HG02840 (cell line): ENCODE measurements at regions not wholly inside any gene's neighbourhood (a gene's known extent, or its start where the extent isn't known, plus 50 kb on each side); places are given as distances from the start of the nearest gene placed in this dataset.

Experiments
- ATAC-seq: cut with Tn5 transposase; IDR thresholded peaks from one replicate; pipeline ENCODE4 v1.9.1; 2021; ENCODE audit warnings: mild to moderate bottlenecking, moderate library complexity, moderate number of reproducible peaks; ENCODE audit not compliant: unreplicated experiment, low FRiP score

GRCh38 chr5:158177146-158177545 is 318.2 kb upstream of the CLINT1 start:
- ATAC-seq, result no peak

GRCh38 chr5:158175934-158176481 is 317.1 kb upstream of the CLINT1 start:
- ATAC-seq, result no peak

GRCh38 chr5:158174918-158175851 is 316.2 kb upstream of the CLINT1 start:
- ATAC-seq, result no peak

GRCh38 chr5:158174026-158174425 is 315.1 kb upstream of the CLINT1 start:
- no peak for ATAC-seq

GRCh38 chr5:158172005-158172404 is 313.1 kb upstream of the CLINT1 start:
- no peak for ATAC-seq

- no peak for ATAC-seq
These were observed 311.6 kb upstream of the CLINT1 start for GRCh38 chr5:158170534-158170933.

- no peak for ATAC-seq
These were observed 311.1 kb upstream of the CLINT1 start for GRCh38 chr5:158170060-158170459.

GRCh38 chr5:158166424-158166823 is 307.5 kb upstream of the CLINT1 start:
- no peak for ATAC-seq

- no peak for ATAC-seq
These were observed 306.7 kb upstream of the CLINT1 start for GRCh38 chr5:158165647-158166046.

GRCh38 chr5:158164296-158165047 is 305.5 kb upstream of the CLINT1 start:
- no peak for ATAC-seq

GRCh38 chr5:158163451-158164295 is 304.7 kb upstream of the CLINT1 start:
- no peak for ATAC-seq

GRCh38 chr5:158162479-158163034 is 303.6 kb upstream of the CLINT1 start:
- no peak for ATAC-seq

- no peak for ATAC-seq
These were observed 303.1 kb upstream of the CLINT1 start for GRCh38 chr5:158162026-158162425.

GRCh38 chr5:158159621-158160020 is 300.7 kb upstream of the CLINT1 start:
- ATAC-seq, result no peak

GRCh38 chr5:158155811-158156505 is 297.0 kb upstream of the CLINT1 start:
- ATAC-seq, result no peak

GRCh38 chr5:158155067-158155466 is 296.1 kb upstream of the CLINT1 start:
- ATAC-seq, result no peak

GRCh38 chr5:158154226-158155005 is 295.5 kb upstream of the CLINT1 start:
- ATAC-seq, result no peak

- no peak for ATAC-seq
These were observed 294.6 kb upstream of the CLINT1 start for GRCh38 chr5:158153508-158153907.

- ATAC-seq, result no peak
These were observed 293.2 kb upstream of the CLINT1 start for GRCh38 chr5:158152136-158152535.
